B cell (primary cell): ENCODE measurements at regions not wholly inside any gene's neighbourhood (a gene's known extent, or its start where the extent isn't known, plus 50 kb on each side); places are given as distances from the start of the nearest gene placed in this dataset.

Source experiments
- ATAC-seq: fragments of 200-7000 bp; cut with Tn5 transposase; one replicate; pipeline ENCODE4 v1.10.0; 2021; ENCODE audit warnings: low read depth, mild to moderate bottlenecking, moderate number of reproducible peaks, moderate library complexity
- CTCF ChIA-PET: fragments of 350-600 bp; sonication (Branson Sonifier 250); formaldehyde crosslinking; loops from one replicate; lab custom pipeline; 2021; ENCODE audit warnings: antibody characterized with exemption, inconsistent platforms; lab: Charles Lee
- POLR2A ChIA-PET: fragments of 350-600 bp; sonication (Branson Sonifier 250); formaldehyde crosslinking; loops from one replicate; lab custom pipeline; 2021; ENCODE audit warnings: antibody characterized with exemption; lab: Charles Lee
- DNase-seq: peaks from one replicate; pipeline ENCODE4 v3.0.0; 2013
- H2AFZ ChIP-seq: 2 replicates; pipeline ENCODE4 v1.6.1; 2012; ENCODE audit warnings: mild to moderate bottlenecking, low read depth, low read length; ENCODE audit not compliant: insufficient read depth, poor library complexity, severe bottlenecking
- H3K27ac ChIP-seq, 2 donors: 1 replicate in 1 of 2; 2 replicates in 1 of 2; pipeline ENCODE4 v1.5.1; 2012 to 2013; ENCODE audit warnings: low read length in 2 of 2, mild to moderate bottlenecking in 2 of 2, moderate library complexity in 1 of 2
- H3K27me3 ChIP-seq, 4 experiments: fragments of 200-600 bp in 1 of 4; sonication (generic) in 1 of 4; replicated peaks in 1 of 4; 1 replicate in 2 of 4; 2 replicates in 2 of 4; pipeline versions ENCODE4 v1.6.1 to v1.7.0; 2013 to 2016; ENCODE audit warnings: low read length in 3 of 4, mild to moderate bottlenecking in 2 of 4, mixed read lengths in 1 of 4, moderate library complexity in 1 of 4; ENCODE audit not compliant: insufficient read depth in 4 of 4, control insufficient read depth in 3 of 4; ENCODE audit errors: control extremely low read depth in 1 of 4
- H3K36me3 ChIP-seq, 2 experiments: replicated peaks in 1 of 2; 1 replicate in 1 of 2; 2 replicates in 1 of 2; pipeline versions ENCODE4 v1.6.1 to v1.7.1; 2013; ENCODE audit warnings: low read length in 1 of 2; ENCODE audit not compliant: insufficient read depth in 2 of 2, control insufficient read depth in 1 of 2; ENCODE audit errors: control extremely low read depth in 1 of 2, extremely low read depth in 1 of 2
- H3K4me1 ChIP-seq, 2 donors: fragments of 200-600 bp in 1 of 2; sonication (generic) in 1 of 2; 1 replicate in 1 of 2; 2 replicates in 1 of 2; pipeline versions ENCODE4 v1.5.1 to v1.6.1; 2013 to 2017; ENCODE audit warnings: low read length in 2 of 2; ENCODE audit not compliant: control insufficient read depth in 2 of 2, insufficient read depth in 2 of 2
- H3K4me2 ChIP-seq: replicated peaks from 2 replicates; pipeline ENCODE3; 2012; ENCODE audit warnings: mild to moderate bottlenecking, low read depth, low read length; ENCODE audit not compliant: poor library complexity, severe bottlenecking
- H3K4me3 ChIP-seq, 5 experiments: fragments of 200-600 bp in 1 of 5; sonication (generic) in 1 of 5; 1 replicate in 3 of 5; 2 replicates in 2 of 5; pipeline versions ENCODE4 v1.5.1 to v1.7.0; 2011 to 2016; ENCODE audit warnings: low read length in 4 of 5, mild to moderate bottlenecking in 4 of 5, low read depth in 2 of 5, control low read depth in 1 of 5, moderate library complexity in 1 of 5; ENCODE audit not compliant: insufficient read depth in 1 of 5; ENCODE audit errors: control extremely low read depth in 1 of 5, extremely low read depth in 1 of 5
- H3K79me2 ChIP-seq: fragments of 200-600 bp; sonication (generic); one replicate; pipeline ENCODE4 v1.6.0; 2016; ENCODE audit warnings: low read length; ENCODE audit not compliant: control insufficient read depth, insufficient read depth
- H3K9ac ChIP-seq: fragments of 200-600 bp; sonication (generic); 2 replicates; pipeline ENCODE4 v1.6.1; 2017; ENCODE audit warnings: mild to moderate bottlenecking, low read length, moderate library complexity
- H3K9me3 ChIP-seq, 3 donors: one replicate each; pipeline versions ENCODE4 v1.6.1 to v1.7.1; 2013; ENCODE audit warnings: low read length in 2 of 3; ENCODE audit not compliant: control insufficient read depth in 2 of 3, insufficient read depth in 1 of 3; ENCODE audit errors: control extremely low read depth in 1 of 3
- H4K20me1 ChIP-seq: 2 replicates; pipeline ENCODE4 v1.6.0; 2012; ENCODE audit warnings: mild to moderate bottlenecking, low read length; ENCODE audit not compliant: insufficient read depth, control insufficient read depth, poor library complexity, severe bottlenecking
- H3K27ac Mint-ChIP-seq: one replicate; pipeline ENCODE4 v1.8.0; 2021; ENCODE audit warnings: mixed read lengths
- H3K27me3 Mint-ChIP-seq: one replicate; pipeline ENCODE4 v1.8.0; 2021; ENCODE audit warnings: mixed read lengths
- H3K4me1 Mint-ChIP-seq: one replicate; pipeline ENCODE4 v1.8.0; 2021; ENCODE audit warnings: mixed read lengths
- H3K4me3 Mint-ChIP-seq: one replicate; pipeline ENCODE4 v1.8.0; 2021; ENCODE audit warnings: mixed read lengths
- H3K9me3 Mint-ChIP-seq: one replicate; pipeline ENCODE4 v1.8.0; 2022; ENCODE audit warnings: mixed read lengths; ENCODE audit not compliant: insufficient read depth
- CTCF ChIP-seq: fragments of 200-600 bp; IDR thresholded peaks from one replicate; pipeline ENCODE4 v1.8.0; 2022; ENCODE audit warnings: antibody characterized with exemption, mild to moderate bottlenecking
- EZH2 ChIP-seq: IDR thresholded peaks from 2 replicates; pipeline ENCODE4 v1.6.1; 2012; ENCODE audit warnings: borderline replicate concordance, low read depth, mild to moderate bottlenecking, moderate library complexity, low read length; ENCODE audit not compliant: insufficient read depth, poor library complexity, severe bottlenecking
- WGBS: methylation state at CpG from one replicate; pipeline ENCODE4 v1.1.5; 2013; ENCODE audit warnings: missing lambda C conversion rate; ENCODE audit not compliant: insufficient coverage; 5-methylcytosine and 5-hydroxymethylcytosine counted together
- intact Hi-C: fragments of 100-400 bp; cut with micrococcal nuclease; formaldehyde crosslinking; loops from one replicate; pipeline ENCODE4 v1.10.0; 2022

GRCh38 chr6:63503199-63503598, 69.1 kb upstream of the LOC128125822 start:
- no CpG with 5 or more reads among the region's 5 CpGs for WGBS
- ChIA-PET POLR2A (no interaction called here), CTCF (no interaction called here)
- peaks cover 0 to 7% of the 10 kb centered on the region in 2 donors for H3K4me1 ChIP-seq
- no peak overlapping the region for H3K27ac Mint-ChIP-seq
- no peak overlapping the region for H3K27ac ChIP-seq
- TF ChIP-seq CTCF = no peak
- no peak for TF ChIP-seq EZH2
- no peaks in the 10 kb centered on the region for H3K27me3 Mint-ChIP-seq
- no peaks in the 10 kb centered on the region for H3K27me3 ChIP-seq
- DNase-seq (no peak), ATAC-seq (no peak)
- H4K20me1 ChIP-seq = no peaks in the 10 kb centered on the region
- H3K36me3 ChIP-seq = no peaks in the 10 kb centered on the region
- H3K4me1 Mint-ChIP-seq = peaks cover 5% of the 10 kb centered on the region
- no peak overlapping the region for H3K4me3 ChIP-seq
- H3K4me2 ChIP-seq = no peak overlapping the region
- no peaks in the 10 kb centered on the region for H3K9me3 Mint-ChIP-seq
- H3K9ac ChIP-seq = no peak overlapping the region
- H2AFZ ChIP-seq = no peak overlapping the region
- no peaks in the 10 kb centered on the region for H3K9me3 ChIP-seq
- intact Hi-C loops = no loop called here
- no peaks in the 10 kb centered on the region for H3K79me2 ChIP-seq
- no peak overlapping the region for H3K4me3 Mint-ChIP-seq

- peak; percentile 10 for DNase-seq
- Histone ChIP-seq H3K27me3 (no peaks in the 10 kb centered on the region), H2AFZ (no peak overlapping the region), H3K79me2 (no peaks in the 10 kb centered on the region), H3K9ac (no peak overlapping the region), H3K27ac (no peak overlapping the region), H3K9me3 (no peaks in the 10 kb centered on the region), H3K4me1 (peaks cover 0 to 7% of the 10 kb centered on the region in 2 donors), H4K20me1 (no peaks in the 10 kb centered on the region), H3K36me3 (no peaks in the 10 kb centered on the region), H3K4me3 (no peak overlapping the region), H3K4me2 (no peak overlapping the region)
- peak; percentile 28 for ATAC-seq
- ChIA-PET POLR2A (no interaction called here), CTCF (no interaction called here)
- Mint-ChIP-seq H3K27ac (no peak overlapping the region), H3K27me3 (no peaks in the 10 kb centered on the region), H3K9me3 (no peaks in the 10 kb centered on the region), H3K4me3 (no peak overlapping the region), H3K4me1 (peaks cover 5% of the 10 kb centered on the region)
- intact Hi-C loops = no loop called here
- WGBS = no CpG with 5 or more reads among the region's 3 CpGs
- TF ChIP-seq EZH2 = no peak
- no peak for TF ChIP-seq CTCF
Observed at GRCh38 chr6:63504777-63505384, 67.4 kb upstream of the LOC128125822 start.
